H9 (cell line): ENCODE measurements at regions not wholly inside any gene's neighbourhood (a gene's known extent, or its start where the extent isn't known, plus 50 kb on each side); places are given as distances from the start of the nearest gene placed in this dataset.

Experiments used
- DNase-seq: peaks from one replicate; pipeline ENCODE4 v3.0.0-alpha.2; 2017
- H2AFZ ChIP-seq: one replicate; pipeline ENCODE4 v1.6.1; 2013; ENCODE audit warnings: mild to moderate bottlenecking, low read length, control low read depth, moderate library complexity
- H2AK5ac ChIP-seq: 2 replicates; pipeline ENCODE4 v1.6.1; 2013; ENCODE audit warnings: low read length, control low read depth, mixed read lengths; ENCODE audit not compliant: insufficient read length
- H2BK120ac ChIP-seq: one replicate; pipeline ENCODE4 v1.6.1; 2013; ENCODE audit warnings: low read depth, mild to moderate bottlenecking, low read length, control low read depth, inconsistent platforms; ENCODE audit not compliant: poor library complexity, severe bottlenecking
- H2BK12ac ChIP-seq: 2 replicates; pipeline ENCODE4 v1.6.1; 2013; ENCODE audit warnings: low read length, control low read depth, mixed read lengths, low read depth; ENCODE audit not compliant: insufficient read length
- H2BK15ac ChIP-seq: 2 replicates; pipeline ENCODE4 v1.6.1; 2013; ENCODE audit warnings: low read depth, low read length, control low read depth
- H2BK20ac ChIP-seq: one replicate; pipeline ENCODE4 v1.6.1; 2013; ENCODE audit warnings: low read depth, mild to moderate bottlenecking, low read length, control low read depth, inconsistent platforms; ENCODE audit not compliant: poor library complexity, severe bottlenecking
- H2BK5ac ChIP-seq: 2 replicates; pipeline ENCODE4 v1.6.1; 2013; ENCODE audit warnings: low read length, control low read depth, mixed read lengths; ENCODE audit not compliant: insufficient read length
- H3K14ac ChIP-seq: 2 replicates; pipeline ENCODE4 v1.6.1; 2013; ENCODE audit warnings: low read length, control low read depth; ENCODE audit not compliant: insufficient read depth
- H3K18ac ChIP-seq: 2 replicates; pipeline ENCODE4 v1.6.1; 2013; ENCODE audit warnings: low read depth, mild to moderate bottlenecking, mixed read lengths, low read length, control low read depth; ENCODE audit not compliant: insufficient read length
- H3K23ac ChIP-seq: 2 replicates; pipeline ENCODE4 v1.6.1; 2013; ENCODE audit warnings: low read length, control low read depth, mixed read lengths, low read depth; ENCODE audit not compliant: insufficient read length
- H3K23me2 ChIP-seq: 2 replicates; pipeline ENCODE4 v1.6.1; 2013; ENCODE audit warnings: low read depth, mild to moderate bottlenecking, mixed read lengths, low read length, control low read depth; ENCODE audit not compliant: insufficient read length, poor library complexity, severe bottlenecking
- H3K27ac ChIP-seq: 2 replicates; pipeline ENCODE4 v1.5.1; 2013; ENCODE audit warnings: low read length, control low read depth, mixed read lengths, low read depth; ENCODE audit not compliant: insufficient read length
- H3K27me3 ChIP-seq: 2 replicates; pipeline ENCODE4 v1.6.1; 2013; ENCODE audit warnings: low read length, control low read depth, inconsistent platforms; ENCODE audit not compliant: insufficient read depth
- H3K4ac ChIP-seq: 2 replicates; pipeline ENCODE4 v1.6.1; 2013; ENCODE audit warnings: low read depth, mild to moderate bottlenecking, control low read depth, inconsistent platforms, low read length, moderate library complexity
- H3K4me1 ChIP-seq: 2 replicates; pipeline ENCODE4 v1.6.1; 2013; ENCODE audit warnings: low read length, control low read depth, inconsistent platforms; ENCODE audit not compliant: insufficient read depth
- H3K4me2 ChIP-seq: 2 replicates; pipeline ENCODE4 v1.6.1; 2013; ENCODE audit warnings: low read length, control low read depth, mixed read lengths; ENCODE audit not compliant: insufficient read length, insufficient read depth
- H3K56ac ChIP-seq: 2 replicates; pipeline ENCODE4 v1.6.1; 2013; ENCODE audit warnings: low read depth, mild to moderate bottlenecking, mixed read lengths, low read length, control low read depth; ENCODE audit not compliant: insufficient read length
- H3K79me1 ChIP-seq: 2 replicates; pipeline ENCODE4 v1.6.1; 2013; ENCODE audit warnings: low read depth, mild to moderate bottlenecking, moderate library complexity, low read length, control low read depth, inconsistent platforms; ENCODE audit not compliant: insufficient read depth, poor library complexity, severe bottlenecking
- H3K79me2 ChIP-seq: 2 replicates; pipeline ENCODE4 v1.6.1; 2013; ENCODE audit warnings: low read length, control low read depth, inconsistent platforms; ENCODE audit not compliant: insufficient read depth
- H3K9ac ChIP-seq: 2 replicates; pipeline ENCODE4 v1.6.1; 2013; ENCODE audit warnings: low read length, control low read depth, mixed read lengths; ENCODE audit not compliant: insufficient read length; ENCODE audit errors: extremely low read depth
- H3K9me3 ChIP-seq: one replicate; pipeline ENCODE4 v1.6.1; 2013; ENCODE audit warnings: low read depth, low read length, inconsistent platforms; ENCODE audit not compliant: control insufficient read depth
- H3T11ph ChIP-seq: one replicate; pipeline ENCODE4 v1.6.1; 2013; ENCODE audit warnings: mild to moderate bottlenecking, low read length, control low read depth, inconsistent platforms
- H4K20me1 ChIP-seq: one replicate; pipeline ENCODE4 v1.6.1; 2013; ENCODE audit not compliant: control insufficient read depth, insufficient read length, insufficient read depth
- H4K5ac ChIP-seq: 2 replicates; pipeline ENCODE4 v1.6.1; 2013; ENCODE audit warnings: low read depth, mild to moderate bottlenecking, mixed read lengths, low read length, control low read depth; ENCODE audit not compliant: insufficient read length
- H4K8ac ChIP-seq: replicated peaks from 2 replicates; pipeline ENCODE4 v1.6.1; 2013; ENCODE audit warnings: low read length, control low read depth, mixed read lengths, low read depth; ENCODE audit not compliant: insufficient read length
- H4K91ac ChIP-seq: 2 replicates; pipeline ENCODE4 v1.6.1; 2013; ENCODE audit warnings: low read depth, mild to moderate bottlenecking, moderate library complexity, mixed read lengths, low read length, control low read depth; ENCODE audit not compliant: insufficient read length
- H3K27ac Mint-ChIP-seq, 3 experiments: 2 replicates in 2 of 3; 3 replicates in 1 of 3; pipeline ENCODE4 v1.8.0; 2020 to 2021; ENCODE audit warnings: mixed read lengths in 3 of 3, mild to moderate bottlenecking in 1 of 3, moderate library complexity in 1 of 3
- H3K27me3 Mint-ChIP-seq: 2 replicates; pipeline ENCODE4 v1.8.0; 2021; ENCODE audit warnings: low read depth, mild to moderate bottlenecking, moderate library complexity, mixed read lengths
- H3K36me3 Mint-ChIP-seq, 3 experiments: 2 replicates in 2 of 3; 3 replicates in 1 of 3; pipeline ENCODE4 v1.8.0; 2020 to 2021; ENCODE audit warnings: low read depth in 3 of 3, mixed read lengths in 3 of 3; ENCODE audit not compliant: insufficient read depth in 1 of 3
- H3K4me1 Mint-ChIP-seq, 2 experiments: 2 replicates each; pipeline ENCODE4 v1.8.0; 2020; ENCODE audit warnings: mixed read lengths in 2 of 2
- H3K4me3 Mint-ChIP-seq, 2 experiments: 2 replicates in 1 of 2; 3 replicates in 1 of 2; pipeline ENCODE4 v1.8.0; 2020 to 2021; ENCODE audit warnings: mild to moderate bottlenecking in 2 of 2, mixed read lengths in 2 of 2, moderate library complexity in 1 of 2
- H3K9me3 Mint-ChIP-seq, 2 experiments: 2 replicates in 1 of 2; 3 replicates in 1 of 2; pipeline ENCODE4 v1.8.0; 2020; ENCODE audit warnings: mild to moderate bottlenecking in 2 of 2, mixed read lengths in 2 of 2, moderate library complexity in 1 of 2
- WGBS: extraction: QIAGEN DNeasy Blood & Tissue Kit; methylation state at CpG from one replicate; pipeline ENCODE4 v1.1.7; 2013; ENCODE audit warnings: missing lambda C conversion rate, low lambda C conversion rate, mixed read lengths; ENCODE audit not compliant: insufficient read length; ENCODE audit errors: extremely low coverage; 5-methylcytosine and 5-hydroxymethylcytosine counted together
- TF ChIP-seq, protein P1 (sequence below): fragments of 200-600 bp; sonication (generic); conservative IDR thresholded peaks from 3 replicates; pipeline ENCODE4 v1.8.0; 2021; ENCODE audit warnings: antibody characterized with exemption, mild to moderate bottlenecking

DNA sequence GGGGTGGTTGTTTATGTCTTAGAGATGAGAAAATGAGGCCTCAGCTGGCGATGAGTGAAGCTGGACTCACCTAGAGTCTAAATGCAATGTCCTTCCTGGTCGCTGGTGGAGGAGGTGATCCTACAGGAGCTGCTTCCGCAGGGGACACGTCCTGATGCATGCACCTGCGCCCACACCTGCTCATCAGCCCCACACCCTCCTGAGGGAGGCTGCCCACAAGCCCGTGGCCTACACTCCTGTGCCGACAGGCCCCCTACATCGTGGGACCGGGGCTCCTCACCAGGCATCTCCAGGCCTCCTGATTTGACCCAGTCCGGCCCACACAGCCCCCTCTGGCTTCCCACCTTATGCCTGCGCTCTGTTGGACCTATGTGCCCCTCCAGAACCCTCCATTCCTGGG lies 857.2 kb downstream of the TBC1D22A start:
- no peaks in the 10 kb centered on the region for H4K20me1 ChIP-seq
- H3K4me3 Mint-ChIP-seq, result no peak overlapping the region
- H4K91ac ChIP-seq, result no peak overlapping the region
- H3K23ac ChIP-seq, result no peak overlapping the region
- H3K27ac ChIP-seq, result no peak overlapping the region
- H2AK5ac ChIP-seq, result no peak overlapping the region
- H3K23me2 ChIP-seq, result no peaks in the 10 kb centered on the region
- H2AFZ ChIP-seq, result no peak overlapping the region
- no peak overlapping the region for H2BK12ac ChIP-seq
- no peaks in the 10 kb centered on the region for H3K4me1 Mint-ChIP-seq
- H4K8ac ChIP-seq, result no peak overlapping the region
- no peaks in the 10 kb centered on the region for H3K9me3 ChIP-seq
- no peak overlapping the region for H3K4ac ChIP-seq
- no peaks in the 10 kb centered on the region for H3K27me3 ChIP-seq
- no peak overlapping the region for H3K56ac ChIP-seq
- no peak overlapping the region for H2BK5ac ChIP-seq
- H3K79me1 ChIP-seq, result no peaks in the 10 kb centered on the region
- H3K9me3 Mint-ChIP-seq, result peaks cover 2 to 49% of the 10 kb centered on the region in 2 experiments; a peak in 4 of 5 replicates
- no peak overlapping the region for H3K4me2 ChIP-seq
- no peak overlapping the region for H2BK20ac ChIP-seq
- no peak overlapping the region for H3T11ph ChIP-seq
- H3K27ac Mint-ChIP-seq, result no peak overlapping the region
- no peak for DNase-seq
- H3K9ac ChIP-seq, result no peak overlapping the region
- no peak overlapping the region for H2BK120ac ChIP-seq
- TF ChIP-seq, protein P1, sequence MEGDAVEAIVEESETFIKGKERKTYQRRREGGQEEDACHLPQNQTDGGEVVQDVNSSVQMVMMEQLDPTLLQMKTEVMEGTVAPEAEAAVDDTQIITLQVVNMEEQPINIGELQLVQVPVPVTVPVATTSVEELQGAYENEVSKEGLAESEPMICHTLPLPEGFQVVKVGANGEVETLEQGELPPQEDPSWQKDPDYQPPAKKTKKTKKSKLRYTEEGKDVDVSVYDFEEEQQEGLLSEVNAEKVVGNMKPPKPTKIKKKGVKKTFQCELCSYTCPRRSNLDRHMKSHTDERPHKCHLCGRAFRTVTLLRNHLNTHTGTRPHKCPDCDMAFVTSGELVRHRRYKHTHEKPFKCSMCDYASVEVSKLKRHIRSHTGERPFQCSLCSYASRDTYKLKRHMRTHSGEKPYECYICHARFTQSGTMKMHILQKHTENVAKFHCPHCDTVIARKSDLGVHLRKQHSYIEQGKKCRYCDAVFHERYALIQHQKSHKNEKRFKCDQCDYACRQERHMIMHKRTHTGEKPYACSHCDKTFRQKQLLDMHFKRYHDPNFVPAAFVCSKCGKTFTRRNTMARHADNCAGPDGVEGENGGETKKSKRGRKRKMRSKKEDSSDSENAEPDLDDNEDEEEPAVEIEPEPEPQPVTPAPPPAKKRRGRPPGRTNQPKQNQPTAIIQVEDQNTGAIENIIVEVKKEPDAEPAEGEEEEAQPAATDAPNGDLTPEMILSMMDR, result no peak
- no peaks in the 10 kb centered on the region for H3K79me2 ChIP-seq
- peaks cover 15% of the 10 kb centered on the region for H3K27me3 Mint-ChIP-seq
- H3K36me3 Mint-ChIP-seq, result peaks cover 0 to 1% (median 0%) of the 10 kb centered on the region in 3 experiments; a peak in 1 of 7 replicates
- H3K4me1 ChIP-seq, result no peaks in the 10 kb centered on the region
- H3K18ac ChIP-seq, result no peak overlapping the region
- WGBS, result no CpG with 5 or more reads among the region's 11 CpGs
- H4K5ac ChIP-seq, result no peak overlapping the region
- no peak overlapping the region for H2BK15ac ChIP-seq
- H3K14ac ChIP-seq, result no peak overlapping the region
